Endothelial cell of umbilical vein (primary cell): ENCODE measurements at regions not wholly inside any gene's neighbourhood (a gene's known extent, or its start where the extent isn't known, plus 50 kb on each side); places are given as distances from the start of the nearest gene placed in this dataset.

Experiments used
- BruUV-seq: library from RNA; stranded (reverse); fragments of 400-500 nt; replicated peaks from 2 replicates; lab custom pipeline; 2021; lab: Mats Ljungman, UMichigan
- CTCF ChIA-PET: fragments of 300-600, 350-600 bp; sonication (Branson Sonifier 250); formaldehyde crosslinking; loops from one replicate; lab custom pipeline; 2021; ENCODE audit warnings: antibody characterized with exemption, inconsistent platforms; lab: Charles Lee
- POLR2A ChIA-PET: fragments of 300-600, 350-600 bp; sonication (Branson Sonifier 250); formaldehyde crosslinking; loops from one replicate; lab custom pipeline; 2021; ENCODE audit warnings: antibody characterized with exemption, inconsistent platforms; lab: Charles Lee
- DNase-seq: peaks from one replicate; pipeline ENCODE4 v3.0.0-alpha.2; 2011; ENCODE audit warnings: low read depth, low spot score
- FAIRE-seq: peaks from 2 replicates; lab custom pipeline; 2011; peaks lifted over from hg19 to GRCh38; lab: Jason Lieb, UNC
- H2AFZ ChIP-seq: 2 replicates; pipeline ENCODE4 v1.6.0; 2012; ENCODE audit warnings: low read depth, low read length, control low read depth, inconsistent platforms
- H3K27ac ChIP-seq: 2 replicates; pipeline ENCODE4 v1.5.1; 2011; ENCODE audit warnings: low read depth, mild to moderate bottlenecking, control low read depth, low read length, moderate library complexity; ENCODE audit not compliant: insufficient read depth
- H3K27me3 ChIP-seq, 2 experiments: 2 replicates each; pipeline versions ENCODE4 v1.6.0 to v1.6.1; 2011; ENCODE audit warnings: low read length in 2 of 2, mixed read lengths in 1 of 2; ENCODE audit not compliant: control insufficient read depth in 2 of 2, insufficient read depth in 2 of 2
- H3K36me3 ChIP-seq, 2 experiments: 2 replicates in 1 of 2; 3 replicates in 1 of 2; pipeline ENCODE4 v1.5.1; 2011; ENCODE audit warnings: low read length in 2 of 2, mild to moderate bottlenecking in 1 of 2, moderate library complexity in 1 of 2; ENCODE audit not compliant: control insufficient read depth in 2 of 2, insufficient read depth in 2 of 2; ENCODE audit errors: extremely low read depth in 1 of 2
- H3K4me1 ChIP-seq: 3 replicates; pipeline ENCODE4 v1.5.1; 2011; ENCODE audit warnings: mild to moderate bottlenecking, low read length; ENCODE audit not compliant: control insufficient read depth, insufficient read depth; ENCODE audit errors: extremely low read depth
- H3K4me2 ChIP-seq: 2 replicates; pipeline ENCODE4 v1.6.1; 2011; ENCODE audit warnings: low read length, control low read depth, mixed read lengths; ENCODE audit not compliant: insufficient read depth
- H3K4me3 ChIP-seq, 3 experiments: fragments of 200-600 bp in 1 of 3; sonication (generic), shearing (Covaris generic) in 1 of 3; replicated peaks in 1 of 3; 2 replicates each; pipeline ENCODE4 v1.5.1; 2011 to 2016; ENCODE audit warnings: control low read depth in 3 of 3, low read length in 3 of 3, mild to moderate bottlenecking in 2 of 3, inconsistent platforms in 1 of 3, low read depth in 1 of 3, moderate library complexity in 1 of 3; ENCODE audit not compliant: insufficient read depth in 1 of 3
- H3K79me2 ChIP-seq: 2 replicates; pipeline ENCODE4 v1.6.0; 2012; ENCODE audit warnings: low read length, inconsistent platforms; ENCODE audit not compliant: control insufficient read depth, insufficient read depth
- H3K9ac ChIP-seq: replicated peaks from 2 replicates; pipeline ENCODE3; 2011; ENCODE audit warnings: low read length, control low read depth; ENCODE audit not compliant: insufficient read depth; ENCODE audit errors: extremely low read depth
- H3K9me1 ChIP-seq: replicated peaks from 3 replicates; pipeline ENCODE4 v1.6.0; 2011; ENCODE audit warnings: mild to moderate bottlenecking, low read length; ENCODE audit not compliant: control insufficient read depth, insufficient read depth; ENCODE audit errors: extremely low read depth
- H3K9me3 ChIP-seq: replicated peaks from 2 replicates; pipeline ENCODE4 v1.5.1; 2012; ENCODE audit warnings: low read length, inconsistent platforms; ENCODE audit not compliant: control insufficient read depth, insufficient read depth
- H4K20me1 ChIP-seq: replicated peaks from 2 replicates; pipeline ENCODE3; 2011; ENCODE audit warnings: mild to moderate bottlenecking, low read length; ENCODE audit not compliant: control insufficient read depth, insufficient read depth; ENCODE audit errors: extremely low read depth
- CTCF ChIP-seq, 2 donors: IDR thresholded peaks; 1 replicate in 1 of 2; 2 replicates in 1 of 2; pipeline ENCODE4 v1.5.1; 2011; ENCODE audit warnings: low read length in 2 of 2, mild to moderate bottlenecking in 2 of 2, moderate library complexity in 2 of 2, control low read depth in 1 of 2, inconsistent platforms in 1 of 2, low read depth in 1 of 2; ENCODE audit not compliant: insufficient read depth in 1 of 2; ENCODE audit errors: extremely low read depth in 1 of 2
- EZH2 ChIP-seq: IDR thresholded peaks from 2 replicates; pipeline ENCODE4 v1.6.1; 2012; ENCODE audit warnings: borderline replicate concordance, low read depth, mild to moderate bottlenecking, moderate library complexity, low read length, inconsistent platforms; ENCODE audit not compliant: severe bottlenecking
- FOS ChIP-seq: IDR thresholded peaks from 2 replicates; pipeline ENCODE4 v1.6.1; 2011; ENCODE audit warnings: mild to moderate bottlenecking, low read length, moderate library complexity, borderline replicate concordance; ENCODE audit not compliant: insufficient read depth
- GATA2 ChIP-seq: IDR thresholded peaks from 2 replicates; pipeline ENCODE4 v1.7.0; 2011; ENCODE audit warnings: low read depth, mild to moderate bottlenecking, moderate library complexity, mixed read lengths, low read length; ENCODE audit not compliant: insufficient read length, insufficient read depth
- JUN ChIP-seq: IDR thresholded peaks from 2 replicates; pipeline ENCODE4 v1.6.1; 2011; ENCODE audit warnings: borderline replicate concordance, low read depth; ENCODE audit not compliant: insufficient read length, insufficient read depth
- MAX ChIP-seq: IDR thresholded peaks from 2 replicates; pipeline ENCODE4 v1.6.1; 2011; ENCODE audit not compliant: insufficient read depth, insufficient read length
- MYC ChIP-seq: IDR thresholded peaks from one replicate; pipeline ENCODE4 v1.6.1; 2011; ENCODE audit warnings: mild to moderate bottlenecking, low read depth, low read length
- POLR2A ChIP-seq: IDR thresholded peaks from 2 replicates; pipeline ENCODE4 v1.6.1; 2012; ENCODE audit warnings: low read depth, mild to moderate bottlenecking, control low read depth, low read length
- POLR2AphosphoS5 ChIP-seq: IDR thresholded peaks from 2 replicates; pipeline ENCODE4 v1.6.1; 2012; ENCODE audit warnings: low read depth, mild to moderate bottlenecking, control low read depth, low read length, moderate library complexity; ENCODE audit not compliant: insufficient read depth
- dilution Hi-C: fragments of 300-500 bp; cut with MboI; formaldehyde crosslinking; loops from one replicate; pipeline ENCODE4 v1.15.0; 2019; ENCODE audit warnings: low sequenced_read_pairs; ENCODE audit not compliant: extremely low pct_ligation_motif_present
- intact Hi-C: fragments of 100-400 bp; cut with micrococcal nuclease; formaldehyde crosslinking; loops from one replicate; pipeline ENCODE4 v1.10.0; 2022

GRCh38 chr17:12505866-12506265 is 159.8 kb upstream of the MYOCD start:
- no peak for TF ChIP-seq GATA2
- TF ChIP-seq EZH2, result no peak
- TF ChIP-seq FOS, result no peak
- TF ChIP-seq JUN, result no peak
- TF ChIP-seq MYC, result no peak
- no peak for TF ChIP-seq POLR2A
- TF ChIP-seq POLR2AphosphoS5, result no peak
- TF ChIP-seq MAX, result no peak
- no peak for TF ChIP-seq CTCF (IDR thresholded peaks at IDR 0.05; ENCODE audit: extremely low read depth in 1 of 2, insufficient read depth in 1 of 2, low read depth in 1 of 2, low read length in 2 of 2)
- Histone ChIP-seq H3K4me1 (no peaks in the 10 kb centered on the region), H4K20me1 (no peaks in the 10 kb centered on the region), H3K79me2 (no peaks in the 10 kb centered on the region), H3K9me1 (no peaks in the 10 kb centered on the region), H3K27me3 (no peaks in the 10 kb centered on the region), H3K9me3 (no peaks in the 10 kb centered on the region), H2AFZ (no peak overlapping the region), H3K4me3 (no peak overlapping the region), H3K4me2 (no peak overlapping the region), H3K9ac (no peak overlapping the region), H3K36me3 (no peaks in the 10 kb centered on the region), H3K27ac (no peak overlapping the region)
- dilution Hi-C loops (no loop called here), intact Hi-C loops (no loop called here)
- ChIA-PET CTCF (no interaction called here), POLR2A (no interaction called here)
- BruUV-seq, result no TSS peak
- FAIRE-seq (no peak), DNase-seq (no peak)
